AG08395 (cell line): ENCODE measurements at regions not wholly inside any gene's neighbourhood (a gene's known extent, or its start where the extent isn't known, plus 50 kb on each side); places are given as distances from the start of the nearest gene placed in this dataset.
"Not testable (repeated sequence)": the region's sequence is repeated elsewhere in the genome, so short reads cannot be mapped to it uniquely, and the experiment has no call there.

Experiments
- DNase-seq: peaks from one replicate; pipeline ENCODE4 v3.0.0; 2012; ENCODE audit warnings: mixed read lengths, low spot score

DNA sequence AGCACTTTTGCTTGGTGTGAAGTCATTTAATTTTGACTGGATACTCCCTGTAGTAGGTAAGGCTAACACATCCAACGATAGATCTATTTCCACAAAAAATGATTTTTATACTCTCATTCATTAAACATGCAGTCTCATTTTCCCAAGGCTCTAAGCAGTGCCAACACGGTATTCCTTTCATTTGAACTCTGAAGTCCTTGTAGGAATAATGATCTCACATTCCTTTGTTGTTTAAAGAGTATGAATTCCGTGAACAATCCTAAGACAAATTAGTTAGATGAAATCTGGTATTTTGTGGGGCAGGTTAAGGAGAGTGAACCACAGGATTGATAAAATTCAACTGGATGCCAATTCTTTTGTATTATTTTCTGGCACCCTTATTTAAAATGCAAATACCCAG, 66.6 kb downstream of the LACC1 start:
- DNase-seq, result no peak

DNA sequence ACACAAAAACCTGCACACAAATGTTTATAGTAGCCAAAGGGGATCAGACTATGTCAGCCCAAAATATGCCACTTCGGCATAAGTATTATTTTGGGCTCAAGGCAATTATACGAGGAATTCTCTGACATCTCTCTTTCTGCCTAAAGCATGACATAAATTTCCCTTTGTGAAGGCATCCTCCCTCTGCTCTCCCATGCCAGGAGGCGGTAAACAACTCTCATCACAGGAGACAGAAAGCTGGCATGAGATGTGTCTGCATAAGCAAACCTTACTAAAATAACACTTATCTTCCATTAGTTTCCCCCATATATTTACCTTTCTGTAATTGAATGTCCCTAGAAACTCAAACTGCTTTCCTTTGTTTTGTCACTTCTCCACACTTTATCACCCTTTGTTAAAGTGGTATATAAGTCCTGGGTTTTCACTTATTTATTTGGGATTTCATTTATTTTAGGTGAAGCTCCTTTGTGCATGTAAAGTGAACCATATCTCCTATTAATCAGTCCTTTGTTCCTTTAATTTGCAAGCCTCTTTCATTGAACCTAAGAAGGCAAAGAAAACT, 68.3 kb downstream of the LACC1 start:
- no peak for DNase-seq

DNA sequence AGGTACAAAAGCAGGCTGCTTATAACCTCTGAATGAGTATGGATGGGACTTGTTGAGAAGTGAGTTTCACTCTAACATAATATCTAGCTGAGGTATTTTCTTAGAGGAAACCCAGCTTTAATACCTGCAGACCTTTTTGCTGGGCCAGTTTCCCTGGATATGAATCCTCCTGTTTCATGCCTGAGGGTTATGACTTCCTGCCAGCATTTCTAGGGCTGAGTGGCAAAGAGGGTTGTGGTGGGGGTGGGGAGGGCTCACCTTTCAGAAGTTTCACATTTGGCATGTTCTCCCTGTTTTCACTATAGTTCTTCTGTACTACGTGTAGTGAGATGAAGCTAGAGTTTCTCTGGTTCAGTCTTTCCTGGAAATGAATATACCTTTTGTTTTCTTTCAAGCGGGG, 73.7 kb downstream of the LACC1 start:
- no peak for DNase-seq

DNA sequence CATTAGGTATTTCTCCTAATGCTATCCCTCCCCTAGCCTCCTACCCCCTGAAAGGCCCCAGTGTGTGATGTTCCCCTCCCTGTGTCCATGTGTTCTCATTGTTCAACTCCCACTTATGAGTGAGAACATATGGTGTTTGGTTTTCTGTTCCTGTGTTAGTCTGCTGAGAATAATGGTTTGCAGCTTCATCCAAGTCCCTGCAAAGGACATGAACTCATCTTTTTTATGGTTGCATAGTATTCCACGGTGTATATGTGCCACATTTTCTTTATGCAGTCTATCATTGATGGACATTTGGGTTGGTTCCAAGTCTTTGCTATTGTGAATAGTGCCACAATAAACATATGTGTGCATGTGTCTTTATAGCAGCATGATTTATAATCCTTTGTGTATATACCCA, 77.3 kb downstream of the LACC1 start:
- DNase-seq, result not testable (repeated sequence)

DNA sequence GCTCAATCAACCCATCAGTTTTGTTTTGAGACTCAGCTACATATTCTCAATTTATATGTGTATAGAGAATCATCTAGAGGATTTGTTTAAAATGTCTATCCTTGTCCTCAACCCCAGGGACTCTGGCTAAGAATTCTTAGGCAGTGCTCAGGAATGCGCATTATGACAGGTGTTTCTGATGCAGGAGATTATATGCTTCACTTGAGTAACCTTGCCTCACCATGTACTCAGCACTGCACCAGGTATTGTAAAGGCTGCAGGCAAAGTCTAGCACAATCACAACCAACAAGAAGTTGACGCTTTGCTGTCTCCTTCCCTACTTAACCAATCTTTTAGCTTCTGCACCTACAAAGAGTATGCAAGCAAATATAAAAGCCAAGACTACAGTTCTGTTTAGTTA, 79.6 kb downstream of the LACC1 start:
- DNase-seq, result no peak

DNA sequence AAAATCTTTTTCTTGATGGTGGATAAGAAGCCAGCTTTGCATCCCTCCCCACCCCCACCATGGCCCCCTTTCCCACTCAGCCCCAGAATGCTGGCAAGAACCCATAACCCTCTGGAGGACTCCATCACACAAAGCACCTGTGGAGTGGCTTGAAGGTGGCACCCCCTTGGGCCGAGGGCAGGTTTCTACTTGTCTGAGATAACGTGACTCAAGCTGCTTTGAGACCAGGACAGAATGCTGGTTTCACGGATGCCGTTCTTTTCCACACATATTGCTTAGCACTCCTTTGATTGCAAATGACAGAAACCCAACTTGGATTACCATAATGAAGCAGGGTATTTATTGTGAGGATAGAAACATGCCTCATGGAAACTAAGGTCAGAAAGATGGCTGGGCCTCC, 82.2 kb downstream of the LACC1 start:
- DNase-seq, result no peak

DNA sequence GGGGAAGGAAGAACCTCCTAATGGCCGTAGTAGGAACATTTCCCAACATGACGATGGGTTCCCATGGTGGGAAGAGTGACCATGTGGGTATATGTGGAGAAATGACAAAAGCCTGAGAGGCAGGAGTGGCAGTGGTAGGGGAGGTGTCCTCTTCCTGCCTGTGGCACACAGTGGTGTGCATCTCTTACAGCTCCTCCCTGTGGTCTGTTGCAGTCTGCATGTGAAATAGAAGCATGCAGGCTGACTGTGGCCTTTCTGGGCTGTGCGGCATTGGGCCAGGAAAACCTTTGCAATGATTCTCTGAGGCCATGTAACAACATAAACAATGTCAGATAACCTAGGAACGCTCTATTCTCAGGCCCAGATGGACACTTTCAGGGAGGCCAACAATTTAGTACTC, 84.0 kb downstream of the LACC1 start:
- DNase-seq, result peak; percentile 8

DNA sequence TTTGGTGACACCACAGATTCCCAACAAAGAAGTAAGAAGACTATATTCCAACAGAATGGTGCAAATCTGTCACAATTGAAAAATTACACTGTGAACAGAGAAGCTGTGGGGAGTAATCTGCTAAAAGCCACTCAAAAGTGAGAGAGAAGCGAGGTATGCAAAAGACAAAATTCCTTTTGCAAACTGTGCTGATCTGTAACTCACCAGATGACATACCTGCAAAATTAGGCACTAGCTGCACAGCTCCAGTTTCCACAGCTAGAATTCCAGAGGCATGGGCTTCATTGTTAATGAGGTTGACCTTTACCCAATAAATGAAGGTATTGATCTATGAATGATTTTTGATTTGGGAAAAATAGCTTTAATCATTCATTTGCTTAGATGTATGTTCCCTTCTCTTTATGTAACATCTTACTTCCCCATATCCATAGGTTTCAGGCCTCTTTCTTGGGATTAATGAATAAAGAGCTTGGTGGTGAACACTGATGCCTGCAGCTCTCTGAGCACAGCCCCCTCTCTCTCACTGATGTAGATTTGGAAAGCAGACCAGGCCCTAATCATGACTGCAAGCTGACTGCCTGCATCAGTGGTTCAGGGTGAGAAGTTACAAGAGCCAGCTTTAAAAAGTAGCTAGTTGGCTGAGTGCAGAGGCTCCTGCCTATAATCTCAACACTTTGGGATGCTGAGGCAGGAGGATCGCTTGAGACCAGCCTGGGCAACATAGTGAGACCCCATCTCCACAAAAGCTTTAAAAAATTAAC, 85.2 kb downstream of the LACC1 start:
- no peak for DNase-seq

DNA sequence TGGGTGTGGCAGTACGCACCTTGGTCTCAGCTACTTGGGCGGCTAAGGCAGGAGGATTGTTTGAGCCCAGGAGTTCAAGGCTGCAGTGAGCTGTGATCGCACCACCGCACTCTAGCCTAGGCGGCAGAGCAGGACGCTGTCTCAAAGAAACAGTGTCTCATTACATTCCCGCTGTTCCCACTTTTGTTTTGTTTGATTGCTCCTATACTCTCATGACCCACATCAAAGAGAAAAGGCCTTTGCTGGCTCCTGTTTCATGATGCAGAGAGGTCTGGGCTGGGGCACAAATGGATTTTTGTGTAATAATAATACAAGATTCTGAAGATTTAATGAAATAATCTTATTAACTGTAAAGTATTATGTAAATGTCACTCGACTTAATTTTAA, 85.7 kb downstream of the LACC1 start:
- no peak for DNase-seq

DNA sequence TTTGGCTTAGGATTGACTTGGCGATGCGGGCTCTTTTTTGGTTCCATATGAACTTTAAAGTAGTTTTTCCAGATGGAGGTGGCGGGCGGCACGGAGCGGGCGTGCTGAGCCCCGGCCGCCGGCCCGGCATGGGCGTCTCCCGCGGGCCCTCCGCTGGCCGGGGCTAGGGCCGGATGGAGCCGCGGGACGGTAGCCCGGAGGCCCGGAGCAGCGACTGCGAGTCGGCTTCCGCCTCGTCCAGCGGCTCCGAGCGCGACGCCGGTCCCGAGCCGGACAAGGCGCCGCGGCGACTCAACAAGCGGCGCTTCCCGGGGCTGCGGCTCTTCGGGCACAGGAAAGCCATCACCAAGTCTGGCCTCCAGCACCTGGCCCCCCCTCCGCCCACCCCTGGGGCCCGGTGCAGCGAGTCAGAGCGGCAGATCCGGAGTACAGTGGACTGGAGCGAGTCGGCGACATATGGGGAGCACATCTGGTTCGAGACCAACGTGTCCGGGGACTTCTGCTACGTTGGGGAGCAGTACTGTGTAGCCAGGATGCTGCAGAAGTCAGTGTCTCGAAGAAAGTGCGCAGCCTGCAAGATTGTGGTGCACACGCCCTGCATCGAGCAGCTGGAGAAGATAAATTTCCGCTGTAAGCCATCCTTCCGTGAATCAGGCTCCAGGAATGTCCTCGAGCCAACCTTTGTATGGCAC, 88.7 kb downstream of the LACC1 start:
- DNase-seq, result not testable (repeated sequence)

DNA sequence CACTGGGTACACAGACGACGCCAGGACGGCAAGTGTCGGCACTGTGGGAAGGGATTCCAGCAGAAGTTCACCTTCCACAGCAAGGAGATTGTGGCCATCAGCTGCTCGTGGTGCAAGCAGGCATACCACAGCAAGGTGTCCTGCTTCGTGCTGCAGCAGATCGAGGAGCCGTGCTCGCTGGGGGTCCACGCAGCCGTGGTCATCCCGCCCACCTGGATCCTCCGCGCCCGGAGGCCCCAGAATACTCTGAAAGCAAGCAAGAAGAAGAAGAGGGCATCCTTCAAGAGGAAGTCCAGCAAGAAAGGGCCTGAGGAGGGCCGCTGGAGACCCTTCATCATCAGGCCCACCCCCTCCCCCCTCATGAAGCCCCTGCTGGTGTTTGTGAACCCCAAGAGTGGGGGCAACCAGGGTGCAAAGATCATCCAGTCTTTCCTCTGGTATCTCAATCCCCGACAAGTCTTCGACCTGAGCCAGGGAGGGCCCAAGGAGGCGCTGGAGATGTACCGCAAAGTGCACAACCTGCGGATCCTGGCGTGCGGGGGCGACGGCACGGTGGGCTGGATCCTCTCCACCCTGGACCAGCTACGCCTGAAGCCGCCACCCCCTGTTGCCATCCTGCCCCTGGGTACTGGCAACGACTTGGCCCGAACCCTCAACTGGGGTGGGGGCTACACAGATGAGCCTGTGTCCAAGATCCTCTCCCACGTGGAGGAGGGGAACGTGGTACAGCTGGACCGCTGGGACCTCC, 89.4 kb downstream of the LACC1 start:
- DNase-seq, result not testable (repeated sequence)

DNA sequence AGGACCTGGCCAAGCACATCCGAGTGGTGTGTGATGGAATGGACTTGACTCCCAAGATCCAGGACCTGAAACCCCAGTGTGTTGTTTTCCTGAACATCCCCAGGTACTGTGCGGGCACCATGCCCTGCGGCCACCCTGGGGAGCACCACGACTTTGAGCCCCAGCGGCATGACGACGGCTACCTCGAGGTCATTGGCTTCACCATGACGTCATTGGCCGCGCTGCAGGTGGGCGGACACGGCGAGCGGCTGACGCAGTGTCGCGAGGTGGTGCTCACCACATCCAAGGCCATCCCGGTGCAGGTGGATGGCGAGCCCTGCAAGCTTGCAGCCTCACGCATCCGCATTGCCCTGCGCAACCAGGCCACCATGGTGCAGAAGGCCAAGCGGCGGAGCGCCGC, 90.2 kb downstream of the LACC1 start:
- DNase-seq, result not testable (repeated sequence)

DNA sequence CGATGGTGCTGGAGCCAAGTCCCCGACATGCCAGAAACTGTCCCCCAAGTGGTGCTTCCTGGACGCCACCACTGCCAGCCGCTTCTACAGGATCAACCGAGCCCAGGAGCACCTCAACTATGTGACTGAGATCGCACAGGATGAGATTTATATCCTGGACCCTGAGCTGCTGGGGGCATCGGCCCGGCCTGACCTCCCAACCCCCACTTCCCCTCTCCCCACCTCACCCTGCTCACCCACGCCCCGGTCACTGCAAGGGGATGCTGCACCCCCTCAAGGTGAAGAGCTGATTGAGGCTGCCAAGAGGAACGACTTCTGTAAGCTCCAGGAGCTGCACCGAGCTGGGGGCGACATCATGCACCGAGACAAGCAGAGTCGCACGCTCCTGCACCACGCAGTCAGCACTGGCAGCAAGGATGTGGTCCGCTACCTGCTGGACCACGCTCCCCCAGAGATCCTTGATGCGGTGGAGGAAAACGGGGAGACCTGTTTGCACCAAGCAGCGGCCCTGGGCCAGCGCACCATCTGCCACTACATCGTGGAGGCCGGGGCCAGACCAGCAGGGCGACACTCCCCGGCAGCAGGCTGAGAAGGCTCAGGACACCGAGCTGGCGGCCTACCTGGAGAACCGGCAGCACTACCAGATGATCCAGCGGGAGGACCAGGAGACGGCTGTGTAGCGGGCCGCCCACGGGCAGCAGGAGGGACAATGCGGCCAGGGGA, 91.0 kb downstream of the LACC1 start:
- DNase-seq, result not testable (repeated sequence)

DNA sequence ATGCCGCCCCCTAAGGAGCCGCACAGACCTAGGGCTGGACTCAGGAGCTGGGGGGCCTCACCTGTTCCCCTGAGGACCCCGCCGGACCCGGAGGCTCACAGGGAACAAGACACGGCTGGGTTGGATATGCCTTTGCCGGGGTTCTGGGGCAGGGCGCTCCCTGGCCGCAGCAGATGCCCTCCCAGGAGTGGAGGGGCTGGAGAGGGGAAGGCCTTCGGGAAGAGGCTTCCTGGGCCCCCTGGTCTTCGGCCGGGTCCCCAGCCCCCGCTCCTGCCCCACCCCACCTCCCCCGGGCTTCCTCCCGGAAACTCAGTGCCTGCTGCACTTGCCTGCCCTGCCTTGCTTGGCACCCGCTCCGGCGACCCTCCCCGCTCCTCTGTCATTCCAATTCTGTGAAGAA, 91.6 kb downstream of the LACC1 start:
- DNase-seq, result not testable (repeated sequence)

DNA sequence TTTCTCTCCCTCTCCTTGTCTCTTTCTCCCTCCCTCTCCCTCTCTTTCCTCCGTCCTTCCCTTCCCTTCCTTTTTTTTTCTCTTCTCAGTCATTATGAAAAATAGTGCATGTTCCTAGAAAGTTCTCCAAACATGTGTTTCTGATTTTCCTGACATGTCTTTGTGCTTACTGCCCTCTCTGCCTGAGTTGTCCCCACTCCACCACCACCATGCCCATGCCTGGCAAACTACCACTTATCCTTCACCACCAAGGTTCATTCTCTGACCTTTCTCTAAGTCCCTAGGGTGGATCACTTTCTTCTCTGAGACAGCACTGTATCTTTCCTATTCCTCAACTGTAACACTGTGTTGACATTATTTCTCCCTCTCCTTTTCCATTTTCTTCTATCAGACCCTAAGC, 98.2 kb downstream of the LACC1 start:
- DNase-seq, result no peak

DNA sequence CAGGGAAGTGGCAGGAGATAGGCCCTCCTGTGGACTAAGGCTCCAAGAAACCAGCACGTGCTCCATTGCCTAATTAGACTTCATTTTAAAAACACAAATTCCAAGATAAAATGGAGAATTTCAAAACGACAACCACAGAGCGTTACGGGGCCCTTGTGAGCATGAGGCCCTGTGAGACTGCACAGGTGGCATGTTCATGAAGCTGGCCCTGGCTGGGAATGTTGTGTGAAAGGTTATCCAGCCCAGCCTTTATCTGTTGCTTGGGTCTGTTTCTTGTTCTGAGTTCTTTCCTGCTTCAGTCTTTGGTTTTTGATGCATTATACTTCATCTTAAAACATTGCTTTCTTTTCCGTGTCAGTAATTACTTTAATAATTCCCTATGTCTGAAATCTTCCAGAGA, 99.0 kb downstream of the LACC1 start:
- DNase-seq, result no peak

DNA sequence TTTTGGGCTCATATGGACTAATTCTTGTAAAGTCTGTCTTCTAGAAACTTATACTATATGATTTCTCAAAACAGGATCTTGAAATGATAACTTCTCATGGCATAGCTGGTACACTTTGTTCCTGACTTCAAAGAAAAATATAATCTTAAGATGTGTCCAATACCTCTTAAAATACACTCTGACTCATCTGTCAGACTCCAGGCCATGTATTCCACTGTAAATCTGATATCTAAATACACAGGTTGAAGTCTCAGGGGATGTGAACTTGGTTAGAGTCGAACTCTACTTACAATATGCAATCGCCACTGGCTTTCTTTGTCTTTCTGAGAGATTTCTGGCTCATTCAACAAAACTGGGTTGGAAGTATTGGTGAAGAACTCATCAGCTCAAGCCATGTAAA, 99.8 kb downstream of the LACC1 start:
- no peak for DNase-seq

DNA sequence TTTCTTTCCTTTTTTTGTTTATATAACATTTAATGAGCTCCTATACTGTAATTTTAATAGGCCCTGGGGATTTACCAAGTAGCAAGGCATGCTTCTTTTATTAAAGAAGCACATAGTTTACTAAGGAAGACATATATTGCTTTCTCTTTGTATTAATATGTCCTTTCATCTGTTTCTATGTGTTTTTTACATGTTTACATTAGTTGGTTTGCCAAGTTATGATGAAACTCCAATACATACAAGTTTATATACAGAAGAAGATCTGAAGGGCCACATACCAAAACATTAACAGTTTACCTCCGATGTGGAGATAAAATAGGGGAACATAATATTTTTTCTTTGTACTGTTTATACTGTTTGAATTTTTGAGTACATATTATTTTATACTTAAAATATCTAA, 100.9 kb downstream of the LACC1 start:
- no peak for DNase-seq

DNA sequence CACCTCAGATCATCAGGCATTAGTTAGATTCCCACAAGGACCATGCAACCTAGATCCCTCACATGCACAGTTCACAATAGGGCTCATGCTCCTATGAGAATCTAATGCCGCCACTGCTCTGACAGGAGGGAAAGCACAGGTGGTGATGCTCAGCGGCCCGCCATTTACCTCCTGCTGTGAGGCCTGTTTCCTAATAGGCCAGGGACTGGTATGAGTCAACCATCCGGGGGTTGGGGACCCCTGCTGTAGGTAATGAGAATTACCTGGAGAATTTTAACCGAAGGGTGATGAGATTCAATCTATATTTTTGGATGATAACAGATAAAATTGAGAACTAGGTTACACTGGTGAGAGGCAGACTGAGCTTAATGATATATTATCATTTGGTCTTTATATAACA, 101.4 kb downstream of the LACC1 start:
- DNase-seq, result no peak

DNA sequence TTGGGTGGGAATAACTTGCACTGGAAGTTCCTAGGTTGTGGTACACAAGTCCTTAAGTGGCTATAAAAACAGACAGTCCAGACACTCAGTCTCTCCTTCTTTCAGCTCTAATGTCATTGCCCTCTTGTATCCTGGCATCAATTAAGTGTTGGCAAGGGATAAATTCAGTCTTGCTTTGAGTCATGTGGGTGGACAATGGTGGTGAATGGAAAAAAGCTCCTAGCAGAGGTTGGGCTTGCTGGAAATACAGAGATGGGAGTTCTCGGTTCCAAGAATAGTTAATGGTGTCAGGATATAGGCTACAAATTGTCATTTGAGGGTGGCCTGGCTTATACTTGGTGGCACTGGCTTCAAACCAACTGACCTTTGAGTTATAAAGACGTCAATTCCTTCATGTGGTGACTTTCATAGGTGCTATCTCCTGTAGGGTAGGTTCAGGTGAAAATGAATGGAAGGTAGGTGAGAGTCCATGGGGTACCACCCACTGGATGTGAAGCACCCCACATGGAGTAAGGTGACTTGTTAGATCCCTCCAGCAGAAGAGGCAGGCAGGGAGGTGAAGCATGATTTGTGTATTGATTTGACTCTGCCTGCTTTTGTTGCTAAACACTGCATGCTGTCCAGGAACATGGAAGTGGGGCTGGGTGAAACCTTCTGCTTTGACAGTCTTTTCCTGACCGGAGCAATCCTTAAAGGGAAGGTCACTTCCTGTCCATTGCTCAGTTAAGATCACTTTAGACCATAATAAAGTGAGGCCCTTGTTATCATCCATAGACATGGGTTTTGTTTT, 102.0 kb downstream of the LACC1 start:
- no peak for DNase-seq

DNA sequence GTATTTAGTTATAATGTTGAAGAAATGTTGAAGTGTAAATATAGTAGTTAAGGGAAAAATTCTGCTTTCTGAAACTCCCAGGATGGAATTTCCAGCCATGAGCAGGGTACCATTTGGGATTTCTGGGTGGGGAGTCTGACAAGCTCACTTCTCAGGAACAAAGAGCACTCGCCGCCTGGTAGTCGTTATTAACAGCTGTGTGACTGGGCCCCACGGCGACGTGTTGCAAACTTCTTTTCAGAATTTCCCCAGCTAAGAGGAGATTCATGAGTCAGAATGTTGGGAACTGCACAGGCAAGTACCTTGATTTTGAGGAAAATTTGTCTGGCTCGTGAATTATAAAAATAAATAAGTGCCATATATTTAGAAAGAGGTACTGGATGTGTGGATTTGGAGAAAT, 103.7 kb downstream of the LACC1 start:
- DNase-seq, result no peak
